ENCODE measurements at regions not wholly inside any gene's neighbourhood (a gene's known extent, or its start where the extent isn't known, plus 50 kb on each side); places are given as distances from the start of the nearest gene placed in this dataset.

DNA sequence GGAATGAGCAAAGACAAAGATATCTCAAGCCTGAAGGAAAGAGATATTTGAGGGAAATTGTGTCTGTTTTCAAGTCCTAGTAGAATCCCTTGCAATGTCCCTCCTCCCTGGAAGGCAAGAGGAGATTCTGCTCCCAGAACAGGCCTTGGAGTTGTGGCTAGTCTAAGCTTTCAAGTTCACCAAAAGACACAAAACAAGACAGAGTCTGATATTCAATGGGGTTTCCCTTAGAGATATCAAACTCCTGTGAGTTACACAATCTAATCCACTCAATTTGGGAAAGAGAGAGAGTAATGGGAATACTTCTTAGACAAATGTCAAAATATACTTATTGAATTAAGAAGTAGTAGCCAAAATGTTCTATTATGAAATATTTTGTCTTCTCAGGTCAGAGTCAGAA, 162.8 kb upstream of the ADAMTS5 start:
- TF ChIP-seq, protein P1, sequence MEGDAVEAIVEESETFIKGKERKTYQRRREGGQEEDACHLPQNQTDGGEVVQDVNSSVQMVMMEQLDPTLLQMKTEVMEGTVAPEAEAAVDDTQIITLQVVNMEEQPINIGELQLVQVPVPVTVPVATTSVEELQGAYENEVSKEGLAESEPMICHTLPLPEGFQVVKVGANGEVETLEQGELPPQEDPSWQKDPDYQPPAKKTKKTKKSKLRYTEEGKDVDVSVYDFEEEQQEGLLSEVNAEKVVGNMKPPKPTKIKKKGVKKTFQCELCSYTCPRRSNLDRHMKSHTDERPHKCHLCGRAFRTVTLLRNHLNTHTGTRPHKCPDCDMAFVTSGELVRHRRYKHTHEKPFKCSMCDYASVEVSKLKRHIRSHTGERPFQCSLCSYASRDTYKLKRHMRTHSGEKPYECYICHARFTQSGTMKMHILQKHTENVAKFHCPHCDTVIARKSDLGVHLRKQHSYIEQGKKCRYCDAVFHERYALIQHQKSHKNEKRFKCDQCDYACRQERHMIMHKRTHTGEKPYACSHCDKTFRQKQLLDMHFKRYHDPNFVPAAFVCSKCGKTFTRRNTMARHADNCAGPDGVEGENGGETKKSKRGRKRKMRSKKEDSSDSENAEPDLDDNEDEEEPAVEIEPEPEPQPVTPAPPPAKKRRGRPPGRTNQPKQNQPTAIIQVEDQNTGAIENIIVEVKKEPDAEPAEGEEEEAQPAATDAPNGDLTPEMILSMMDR (IDR thresholded peaks at IDR 0.05), result no peak
- TF ChIP-seq POLR2A (IDR thresholded peaks at IDR 0.05), result no peak
- no peak for TF ChIP-seq EP300 (IDR thresholded peaks at IDR 0.05)
- TF ChIP-seq POLR2AphosphoS5 (IDR thresholded peaks at IDR 0.05), result no peak
